ENCODE measurements at regions not wholly inside any gene's neighbourhood (a gene's known extent, or its start where the extent isn't known, plus 50 kb on each side); places are given as distances from the start of the nearest gene placed in this dataset.

- Histone ChIP-seq H3K4me1 (ENCODE audit: control insufficient read depth in 2 of 2, insufficient read depth in 2 of 2, low read length in 2 of 2) (no peaks in the 10 kb centered on the region), H3K27me3 (replicated peaks in 1 of 4; ENCODE audit: control extremely low read depth in 1 of 4, control insufficient read depth in 3 of 4, insufficient read depth in 4 of 4, low read length in 3 of 4) (no peaks in the 10 kb centered on the region), H3K79me2 (ENCODE audit: control insufficient read depth, insufficient read depth, low read length) (no peaks in the 10 kb centered on the region), H3K4me3 (ENCODE audit: control extremely low read depth in 1 of 5, extremely low read depth in 1 of 5, insufficient read depth in 1 of 5, low read depth in 2 of 5, low read length in 4 of 5) (no peak overlapping the region), H2AFZ (ENCODE audit: insufficient read depth, low read depth, low read length, poor library complexity, severe bottlenecking) (no peak overlapping the region), H3K36me3 (replicated peaks in 1 of 2; ENCODE audit: control extremely low read depth in 1 of 2, control insufficient read depth in 1 of 2, extremely low read depth in 1 of 2, insufficient read depth in 2 of 2, low read length in 1 of 2) (no peaks in the 10 kb centered on the region), H3K4me2 (replicated peaks; ENCODE audit: low read depth, low read length, poor library complexity, severe bottlenecking) (no peak overlapping the region), H3K9me3 (ENCODE audit: control extremely low read depth in 1 of 3, control insufficient read depth in 2 of 3, insufficient read depth in 1 of 3, low read length in 2 of 3) (no peaks in the 10 kb centered on the region), H3K9ac (ENCODE audit: low read length) (no peak overlapping the region), H3K27ac (ENCODE audit: low read length in 2 of 2) (no peak overlapping the region), H4K20me1 (ENCODE audit: control insufficient read depth, insufficient read depth, low read length, poor library complexity, severe bottlenecking) (no peaks in the 10 kb centered on the region)
- no peak for ATAC-seq (ENCODE audit: low read depth)
- Mint-ChIP-seq H3K9me3 (ENCODE audit: insufficient read depth) (peaks cover 3% of the 10 kb centered on the region), H3K27me3 (peaks cover 4% of the 10 kb centered on the region), H3K4me3 (no peak overlapping the region), H3K27ac (no peak overlapping the region), H3K4me1 (no peaks in the 10 kb centered on the region)
- intact Hi-C loops (cut with micrococcal nuclease), result no loop called here
- no CpG with 5 or more reads among the region's 4 CpGs for WGBS (ENCODE audit: insufficient coverage)
- ChIA-PET CTCF (no interaction called here), POLR2A (no interaction called here)
- no peak for DNase-seq
- TF ChIP-seq CTCF (IDR thresholded peaks at IDR 0.05) (no peak), EZH2 (IDR thresholded peaks at IDR 0.05; ENCODE audit: borderline replicate concordance, insufficient read depth, low read depth, low read length, poor library complexity, severe bottlenecking) (no peak)
Observed at GRCh38 chr9:17862629-17863028, 283.8 kb downstream of the SH3GL2 start.

- no CpG with 5 or more reads among the region's 4 CpGs for WGBS (ENCODE audit: insufficient coverage)
- intact Hi-C loops (cut with micrococcal nuclease), result no loop called here
- Mint-ChIP-seq H3K27me3 (peaks cover 4% of the 10 kb centered on the region), H3K27ac (no peak overlapping the region), H3K4me1 (no peaks in the 10 kb centered on the region), H3K9me3 (ENCODE audit: insufficient read depth) (peaks cover 3% of the 10 kb centered on the region), H3K4me3 (no peak overlapping the region)
- no peak overlapping the region for H3K4me3 ChIP-seq (ENCODE audit: control extremely low read depth in 1 of 5, extremely low read depth in 1 of 5, insufficient read depth in 1 of 5, low read depth in 2 of 5, low read length in 4 of 5)
- no peak overlapping the region for H2AFZ ChIP-seq (ENCODE audit: insufficient read depth, low read depth, low read length, poor library complexity, severe bottlenecking)
- H3K27me3 ChIP-seq (replicated peaks in 1 of 4; ENCODE audit: control extremely low read depth in 1 of 4, control insufficient read depth in 3 of 4, insufficient read depth in 4 of 4, low read length in 3 of 4), result no peaks in the 10 kb centered on the region
- H3K9me3 ChIP-seq (ENCODE audit: control extremely low read depth in 1 of 3, control insufficient read depth in 2 of 3, insufficient read depth in 1 of 3, low read length in 2 of 3), result no peaks in the 10 kb centered on the region
- ChIA-PET CTCF (no interaction called here), POLR2A (no interaction called here)
- no peaks in the 10 kb centered on the region for H3K79me2 ChIP-seq (ENCODE audit: control insufficient read depth, insufficient read depth, low read length)
- no peaks in the 10 kb centered on the region for H3K4me1 ChIP-seq (ENCODE audit: control insufficient read depth in 2 of 2, insufficient read depth in 2 of 2, low read length in 2 of 2)
- DNase-seq, result no peak
- no peak overlapping the region for H3K27ac ChIP-seq (ENCODE audit: low read length in 2 of 2)
- no peaks in the 10 kb centered on the region for H4K20me1 ChIP-seq (ENCODE audit: control insufficient read depth, insufficient read depth, low read length, poor library complexity, severe bottlenecking)
- TF ChIP-seq EZH2 (IDR thresholded peaks at IDR 0.05; ENCODE audit: borderline replicate concordance, insufficient read depth, low read depth, low read length, poor library complexity, severe bottlenecking) (no peak), CTCF (IDR thresholded peaks at IDR 0.05) (no peak)
- H3K9ac ChIP-seq (ENCODE audit: low read length), result no peak overlapping the region
- H3K4me2 ChIP-seq (replicated peaks; ENCODE audit: low read depth, low read length, poor library complexity, severe bottlenecking), result no peak overlapping the region
- no peak for ATAC-seq (ENCODE audit: low read depth)
- H3K36me3 ChIP-seq (replicated peaks in 1 of 2; ENCODE audit: control extremely low read depth in 1 of 2, control insufficient read depth in 1 of 2, extremely low read depth in 1 of 2, insufficient read depth in 2 of 2, low read length in 1 of 2), result no peaks in the 10 kb centered on the region
Observed at GRCh38 chr9:17863213-17863883, 284.5 kb downstream of the SH3GL2 start.

All from B cell (primary cell).